ENCODE measurements at regions not wholly inside any gene's neighbourhood (a gene's known extent, or its start where the extent isn't known, plus 50 kb on each side); places are given as distances from the start of the nearest gene placed in this dataset.

- TF ChIP-seq POLR2A (IDR thresholded peaks at IDR 0.05), result no peak
- no peak for TF ChIP-seq CTCF (IDR thresholded peaks at IDR 0.05)
These were observed 130.8 kb upstream of the TWIST2 start for GRCh38 chr2:238717084-238717483.

All from tibial nerve (tissue), 3 donors.